ENCODE measurements at regions not wholly inside any gene's neighbourhood (a gene's known extent, or its start where the extent isn't known, plus 50 kb on each side); places are given as distances from the start of the nearest gene placed in this dataset.

DNA sequence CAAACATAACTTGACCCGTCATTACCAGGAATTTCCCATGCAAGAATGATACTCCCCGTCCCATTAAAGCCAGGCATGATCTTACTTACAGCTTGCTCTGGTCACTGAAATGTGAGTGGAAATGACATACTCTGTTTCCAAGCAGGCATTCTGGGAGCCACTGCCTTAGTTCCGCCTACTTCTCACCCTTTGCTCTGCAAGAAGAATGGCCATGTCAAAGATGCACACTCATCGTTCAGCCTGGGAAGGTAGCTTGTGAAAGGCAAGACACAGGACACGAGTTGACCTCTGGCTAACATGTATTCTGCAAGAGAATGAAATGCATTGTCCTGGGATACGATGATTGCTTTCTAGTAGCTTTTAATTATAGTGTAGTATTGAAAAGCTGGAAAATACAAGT is 1144.4 kb downstream of the NLGN4X start:
- CTCF ChIA-PET: no interaction called here
- no peak overlapping the region for H3K4me2 ChIP-seq (ENCODE audit: low read length)
- H3K27ac ChIP-seq (ENCODE audit: low read length): no peak overlapping the region
- H4K20me1 ChIP-seq (ENCODE audit: low read length): no peaks in the 10 kb centered on the region
- H3F3A ChIP-seq (ENCODE audit: low read length, unreplicated experiment): no peaks in the 10 kb centered on the region
- H3K79me2 ChIP-seq (ENCODE audit: low read length): no peaks in the 10 kb centered on the region
- H3K4me1 ChIP-seq (ENCODE audit: insufficient read depth, low read length): peaks cover 6% of the 10 kb centered on the region; the same call in 1 of the 2 replicates
- no peaks in the 10 kb centered on the region for H3K9me2 ChIP-seq (replicated peaks; ENCODE audit: low read length)
- no peak overlapping the region for H2AFZ ChIP-seq (ENCODE audit: low read length)
- intact Hi-C loops (cut with micrococcal nuclease): no loop called here
- H3K4me3 ChIP-seq (ENCODE audit: low read length): no peak overlapping the region
- H3K36me3 ChIP-seq (ENCODE audit: low read depth, low read length): no peaks in the 10 kb centered on the region
- H3K9ac ChIP-seq (ENCODE audit: low read length): no peak overlapping the region
- TF ChIP-seq EZH2phosphoT487 (IDR thresholded peaks at IDR 0.05; ENCODE audit: borderline replicate concordance, low read length): no peak
- no peak for TF ChIP-seq CTCF (conservative IDR thresholded peaks at IDR 0.05; ENCODE audit: low read depth, low read length)
- no peak for TF ChIP-seq EZH2 (IDR thresholded peaks at IDR 0.05; ENCODE audit: low read length, unreplicated experiment)
- no peak for DNase-seq
- no peaks in the 10 kb centered on the region for H3K9me3 ChIP-seq (ENCODE audit: low read length)
- BruUV-seq (replicated peaks): no TSS peak
- POLR2A ChIA-PET (ENCODE audit: unreplicated experiment): no interaction called here
- ATAC-seq: no peak
- H3K27me3 ChIP-seq (ENCODE audit: low read length): no peaks in the 10 kb centered on the region

- Histone ChIP-seq H3K79me2 (ENCODE audit: low read length) (no peaks in the 10 kb centered on the region), H3K27me3 (ENCODE audit: low read length) (no peaks in the 10 kb centered on the region), H3K9ac (ENCODE audit: low read length) (no peak overlapping the region), H3K9me2 (replicated peaks; ENCODE audit: low read length) (no peaks in the 10 kb centered on the region), H3K4me2 (ENCODE audit: low read length) (no peak overlapping the region), H3K27ac (ENCODE audit: low read length) (no peak overlapping the region), H3K9me3 (ENCODE audit: low read length) (no peaks in the 10 kb centered on the region), H3K4me3 (ENCODE audit: low read length) (no peak overlapping the region), H3F3A (ENCODE audit: low read length, unreplicated experiment) (no peaks in the 10 kb centered on the region), H2AFZ (ENCODE audit: low read length) (no peak overlapping the region), H4K20me1 (ENCODE audit: low read length) (no peaks in the 10 kb centered on the region), H3K4me1 (ENCODE audit: insufficient read depth, low read length) (peaks cover 6% of the 10 kb centered on the region; the same call in 1 of the 2 replicates), H3K36me3 (ENCODE audit: low read depth, low read length) (no peaks in the 10 kb centered on the region)
- no peak for ATAC-seq
- no TSS peak for BruUV-seq (replicated peaks)
- no peak for DNase-seq
- ChIA-PET POLR2A (ENCODE audit: unreplicated experiment) (no interaction called here), CTCF (no interaction called here)
- TF ChIP-seq CTCF (conservative IDR thresholded peaks at IDR 0.05; ENCODE audit: low read depth, low read length) (no peak), EZH2phosphoT487 (IDR thresholded peaks at IDR 0.05; ENCODE audit: borderline replicate concordance, low read length) (no peak), EZH2 (IDR thresholded peaks at IDR 0.05; ENCODE audit: low read length, unreplicated experiment) (no peak)
- intact Hi-C loops (cut with micrococcal nuclease): no loop called here
These were observed 1146.0 kb downstream of the NLGN4X start for GRCh38 chrX:5082705-5083104.

- POLR2A ChIA-PET (ENCODE audit: unreplicated experiment): no interaction called here
- Histone ChIP-seq H3K9ac (ENCODE audit: low read length) (no peak overlapping the region), H3K27ac (ENCODE audit: low read length) (no peak overlapping the region), H3K9me2 (replicated peaks; ENCODE audit: low read length) (no peaks in the 10 kb centered on the region), H3K27me3 (ENCODE audit: low read length) (no peaks in the 10 kb centered on the region), H3K4me2 (ENCODE audit: low read length) (no peak overlapping the region), H4K20me1 (ENCODE audit: low read length) (no peaks in the 10 kb centered on the region), H3F3A (ENCODE audit: low read length, unreplicated experiment) (no peaks in the 10 kb centered on the region), H3K36me3 (ENCODE audit: low read depth, low read length) (no peaks in the 10 kb centered on the region), H3K79me2 (ENCODE audit: low read length) (no peaks in the 10 kb centered on the region), H3K9me3 (ENCODE audit: low read length) (no peaks in the 10 kb centered on the region), H3K4me3 (ENCODE audit: low read length) (no peak overlapping the region), H3K4me1 (ENCODE audit: insufficient read depth, low read length) (peaks cover 6% of the 10 kb centered on the region; the same call in 1 of the 2 replicates), H2AFZ (ENCODE audit: low read length) (no peak overlapping the region)
- intact Hi-C loops (cut with micrococcal nuclease): no loop called here
- ATAC-seq: peak; percentile 55
- BruUV-seq (replicated peaks): no TSS peak
- DNase-seq: peak; percentile 5
- TF ChIP-seq CTCF (conservative IDR thresholded peaks at IDR 0.05; ENCODE audit: low read depth, low read length): no peak
- no peak for TF ChIP-seq EZH2 (IDR thresholded peaks at IDR 0.05; ENCODE audit: low read length, unreplicated experiment)
- no peak for TF ChIP-seq EZH2phosphoT487 (IDR thresholded peaks at IDR 0.05; ENCODE audit: borderline replicate concordance, low read length)
- CTCF ChIA-PET: no interaction called here
These were observed 1147.9 kb downstream of the NLGN4X start for GRCh38 chrX:5080791-5081190.
